ENCODE measurements at regions not wholly inside any gene's neighbourhood (a gene's known extent, or its start where the extent isn't known, plus 50 kb on each side); places are given as distances from the start of the nearest gene placed in this dataset.

- H3K27me3 ChIP-seq (replicated peaks): no peaks in the 10 kb centered on the region
- H3K27ac ChIP-seq: no peak overlapping the region
- H3K4me3 ChIP-seq (ENCODE audit: low read depth, low read length): no peak overlapping the region
- TF ChIP-seq, protein P1, sequence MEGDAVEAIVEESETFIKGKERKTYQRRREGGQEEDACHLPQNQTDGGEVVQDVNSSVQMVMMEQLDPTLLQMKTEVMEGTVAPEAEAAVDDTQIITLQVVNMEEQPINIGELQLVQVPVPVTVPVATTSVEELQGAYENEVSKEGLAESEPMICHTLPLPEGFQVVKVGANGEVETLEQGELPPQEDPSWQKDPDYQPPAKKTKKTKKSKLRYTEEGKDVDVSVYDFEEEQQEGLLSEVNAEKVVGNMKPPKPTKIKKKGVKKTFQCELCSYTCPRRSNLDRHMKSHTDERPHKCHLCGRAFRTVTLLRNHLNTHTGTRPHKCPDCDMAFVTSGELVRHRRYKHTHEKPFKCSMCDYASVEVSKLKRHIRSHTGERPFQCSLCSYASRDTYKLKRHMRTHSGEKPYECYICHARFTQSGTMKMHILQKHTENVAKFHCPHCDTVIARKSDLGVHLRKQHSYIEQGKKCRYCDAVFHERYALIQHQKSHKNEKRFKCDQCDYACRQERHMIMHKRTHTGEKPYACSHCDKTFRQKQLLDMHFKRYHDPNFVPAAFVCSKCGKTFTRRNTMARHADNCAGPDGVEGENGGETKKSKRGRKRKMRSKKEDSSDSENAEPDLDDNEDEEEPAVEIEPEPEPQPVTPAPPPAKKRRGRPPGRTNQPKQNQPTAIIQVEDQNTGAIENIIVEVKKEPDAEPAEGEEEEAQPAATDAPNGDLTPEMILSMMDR (IDR thresholded peaks at IDR 0.05; ENCODE audit: low read depth, low read length, missing control alignments): no peak
- no peaks in the 10 kb centered on the region for H3K36me3 ChIP-seq (replicated peaks)
- no peak for DNase-seq
- in situ Hi-C loops (cut with HindIII; ENCODE audit: low pct_ligation_motif_present, low sequenced_read_pairs): no loop called here
Measured at GRCh38 chr10:22795546-22795945, 81.2 kb upstream of the PIP4K2A start.

DNA sequence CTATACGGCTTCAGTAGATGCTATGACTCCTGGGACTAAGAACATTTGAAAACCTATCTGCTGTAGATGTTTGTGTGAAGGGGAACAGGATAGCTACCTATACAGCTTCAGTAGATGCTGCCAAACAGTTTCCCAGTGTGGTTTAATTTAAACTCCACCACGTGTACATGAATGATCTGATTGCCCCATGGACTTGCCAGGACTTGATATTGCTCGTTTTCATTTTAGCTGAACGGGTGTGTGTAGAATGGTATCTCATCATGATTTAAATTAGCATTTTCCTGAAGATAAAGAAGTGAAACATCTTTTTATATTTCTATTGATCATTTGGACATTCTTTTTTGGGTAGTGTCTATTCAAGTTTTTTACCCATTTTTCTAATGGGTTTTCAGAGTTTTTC, 77.8 kb upstream of the PIP4K2A start:
- in situ Hi-C loops (cut with HindIII; ENCODE audit: low pct_ligation_motif_present, low sequenced_read_pairs): no loop called here
- TF ChIP-seq, protein P1 (IDR thresholded peaks at IDR 0.05; ENCODE audit: low read depth, low read length, missing control alignments): no peak
- no peak overlapping the region for H3K27ac ChIP-seq
- DNase-seq: no peak
- no peaks in the 10 kb centered on the region for H3K36me3 ChIP-seq (replicated peaks)
- H3K4me3 ChIP-seq (ENCODE audit: low read depth, low read length): no peak overlapping the region
- no peaks in the 10 kb centered on the region for H3K27me3 ChIP-seq (replicated peaks)

- H3K27ac ChIP-seq: no peak overlapping the region
- no peaks in the 10 kb centered on the region for H3K36me3 ChIP-seq (replicated peaks)
- no peak overlapping the region for H3K4me3 ChIP-seq (ENCODE audit: low read depth, low read length)
- in situ Hi-C loops (cut with HindIII; ENCODE audit: low pct_ligation_motif_present, low sequenced_read_pairs): no loop called here
- no peak for DNase-seq
- no peaks in the 10 kb centered on the region for H3K27me3 ChIP-seq (replicated peaks)
- TF ChIP-seq, protein P1 (IDR thresholded peaks at IDR 0.05; ENCODE audit: low read depth, low read length, missing control alignments): no peak
Measured at GRCh38 chr10:22791665-22792064, 77.3 kb upstream of the PIP4K2A start.

- DNase-seq: no peak
- TF ChIP-seq, protein P1 (IDR thresholded peaks at IDR 0.05; ENCODE audit: low read depth, low read length, missing control alignments): no peak
- Histone ChIP-seq H3K36me3 (replicated peaks) (no peaks in the 10 kb centered on the region), H3K4me3 (ENCODE audit: low read depth, low read length) (no peak overlapping the region), H3K27me3 (replicated peaks) (no peaks in the 10 kb centered on the region), H3K27ac (no peak overlapping the region)
- in situ Hi-C loops (cut with HindIII; ENCODE audit: low pct_ligation_motif_present, low sequenced_read_pairs): no loop called here
Measured at GRCh38 chr10:22784668-22785067, 70.3 kb upstream of the PIP4K2A start.

DNA sequence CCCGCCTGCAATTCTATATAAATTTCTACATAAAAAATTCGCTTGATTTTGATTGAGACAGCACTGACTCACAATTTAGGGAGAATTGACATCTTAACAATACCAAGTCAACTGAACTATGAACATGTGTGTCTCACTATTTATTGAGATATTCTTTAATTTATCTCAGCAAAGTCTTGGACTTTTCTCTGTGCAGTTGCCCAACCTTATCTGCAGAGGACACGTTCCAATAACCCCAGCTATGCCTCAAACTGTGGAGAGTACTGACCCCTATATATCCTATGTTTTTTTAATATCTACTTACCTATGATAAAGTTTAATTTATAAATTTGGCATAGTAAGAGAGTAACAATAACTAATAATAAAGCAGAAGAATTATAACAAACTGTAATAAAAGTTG, 69.4 kb upstream of the PIP4K2A start:
- in situ Hi-C loops (cut with HindIII; ENCODE audit: low pct_ligation_motif_present, low sequenced_read_pairs): no loop called here
- no peaks in the 10 kb centered on the region for H3K36me3 ChIP-seq (replicated peaks)
- H3K27ac ChIP-seq: no peak overlapping the region
- no peak overlapping the region for H3K4me3 ChIP-seq (ENCODE audit: low read depth, low read length)
- H3K27me3 ChIP-seq (replicated peaks): no peaks in the 10 kb centered on the region
- no peak for DNase-seq
- TF ChIP-seq, protein P1 (IDR thresholded peaks at IDR 0.05; ENCODE audit: low read depth, low read length, missing control alignments): no peak

DNA sequence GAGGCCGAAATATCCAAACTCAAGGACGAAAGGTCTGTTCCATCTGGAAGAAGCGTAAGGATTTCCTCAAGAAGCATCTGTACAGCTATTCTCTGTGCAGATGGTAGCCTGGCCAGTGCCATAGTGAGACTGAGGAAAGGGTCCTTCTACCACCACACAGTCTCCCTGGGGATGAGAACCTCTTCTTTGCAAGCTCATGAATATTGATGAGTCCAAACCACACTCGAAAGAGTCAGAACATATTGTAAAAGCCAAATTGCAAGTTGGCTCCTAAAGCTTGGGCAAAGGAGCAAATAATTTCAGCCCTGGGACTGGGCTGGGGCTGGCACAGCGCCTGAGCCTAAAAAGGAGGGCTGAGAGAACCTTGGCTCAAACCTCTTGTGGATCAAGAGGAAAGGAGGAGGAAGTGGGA, 66.1 kb upstream of the PIP4K2A start:
- DNase-seq: no peak
- TF ChIP-seq, protein P1 (IDR thresholded peaks at IDR 0.05; ENCODE audit: low read depth, low read length, missing control alignments): no peak
- in situ Hi-C loops (cut with HindIII; ENCODE audit: low pct_ligation_motif_present, low sequenced_read_pairs): no loop called here

More for the DNA sequence above, 66.1 kb upstream of the PIP4K2A start:
- H3K4me3 ChIP-seq (ENCODE audit: low read depth, low read length): no peak overlapping the region
- no peak overlapping the region for H3K27ac ChIP-seq
- H3K36me3 ChIP-seq (replicated peaks): no peaks in the 10 kb centered on the region
- no peaks in the 10 kb centered on the region for H3K27me3 ChIP-seq (replicated peaks)

All from brain microvascular endothelial cell (primary cell).